ENCODE measurements at regions not wholly inside any gene's neighbourhood (a gene's known extent, or its start where the extent isn't known, plus 50 kb on each side); places are given as distances from the start of the nearest gene placed in this dataset.
"Not testable (repeated sequence)": the region's sequence is repeated elsewhere in the genome, so short reads cannot be mapped to it uniquely, and the experiment has no call there.

- H3K4me3 ChIP-seq; H2AFZ ChIP-seq; H3K79me2 ChIP-seq (replicated peaks; ENCODE audit: insufficient read depth); H3K27me3 ChIP-seq (ENCODE audit: insufficient read depth); H4K20me1 ChIP-seq (replicated peaks; ENCODE audit: insufficient read depth); H3K36me3 Mint-ChIP-seq (ENCODE audit: low read depth); H3K36me3 ChIP-seq (ENCODE audit: insufficient read depth); H3K27me3 Mint-ChIP-seq (ENCODE audit: insufficient read depth, low read depth, poor library complexity); H3K27ac ChIP-seq (ENCODE audit: low read depth); H3K4me3 Mint-ChIP-seq; H3F3A ChIP-seq (replicated peaks; ENCODE audit: low read depth); H3K4me2 ChIP-seq; H3K9me2 ChIP-seq (ENCODE audit: insufficient read depth); H3K27ac Mint-ChIP-seq; ATAC-seq; H3K4me1 Mint-ChIP-seq; DNase-seq (ENCODE audit: low spot score); H3K4me1 ChIP-seq (ENCODE audit: insufficient read depth); H3K9me3 Mint-ChIP-seq: not testable (repeated sequence)
Observed at GRCh38 chr17:70752461-70752860, 583.1 kb downstream of the KCNJ2 start.

GRCh38 chr17:70752966-70753467 is 583.7 kb downstream of the KCNJ2 start:
- no peak for DNase-seq (ENCODE audit: low spot score)
- no peaks in the 10 kb centered on the region for H3K36me3 Mint-ChIP-seq (ENCODE audit: low read depth)
- no peaks in the 10 kb centered on the region for H3K4me1 Mint-ChIP-seq
- Histone ChIP-seq H3K4me1 (ENCODE audit: insufficient read depth) (no peaks in the 10 kb centered on the region), H3F3A (replicated peaks; ENCODE audit: low read depth) (no peaks in the 10 kb centered on the region), H3K4me2 (no peak overlapping the region), H3K27ac (ENCODE audit: low read depth) (no peak overlapping the region), H3K36me3 (ENCODE audit: insufficient read depth) (no peaks in the 10 kb centered on the region), H3K9me2 (ENCODE audit: insufficient read depth) (peaks cover under 1% of the 10 kb centered on the region; the same call in 1 of the 2 replicates), H3K4me3 (no peak overlapping the region), H2AFZ (no peak overlapping the region), H4K20me1 (replicated peaks; ENCODE audit: insufficient read depth) (no peaks in the 10 kb centered on the region), H3K79me2 (replicated peaks; ENCODE audit: insufficient read depth) (no peaks in the 10 kb centered on the region), H3K27me3 (ENCODE audit: insufficient read depth) (no peaks in the 10 kb centered on the region)
- no peaks in the 10 kb centered on the region for H3K9me3 Mint-ChIP-seq
- TF ChIP-seq NANOG (IDR thresholded peaks at IDR 0.05; ENCODE audit: borderline replicate concordance) = no peak
- TF ChIP-seq CREB1 (CRISPR knock-in tag; IDR thresholded peaks at IDR 0.05; ENCODE audit: low read depth) = no peak
- TF ChIP-seq REST (IDR thresholded peaks at IDR 0.05; ENCODE audit: unreplicated experiment) = no peak
- TF ChIP-seq EZH2 (IDR thresholded peaks at IDR 0.05; ENCODE audit: low read depth, unreplicated experiment) = no peak
- no peak for TF ChIP-seq STAT1 (IDR thresholded peaks at IDR 0.05; ENCODE audit: unreplicated experiment)
- TF ChIP-seq ZNF462 (CRISPR knock-in tag; IDR thresholded peaks at IDR 0.05) = no peak
- no peak for TF ChIP-seq ETS1 (IDR thresholded peaks at IDR 0.05)
- no peak for TF ChIP-seq ZNF331 (CRISPR knock-in tag; IDR thresholded peaks at IDR 0.05; ENCODE audit: low read depth)
- H3K27ac Mint-ChIP-seq = no peak overlapping the region
- ATAC-seq = no peak
- H3K27me3 Mint-ChIP-seq (ENCODE audit: insufficient read depth, low read depth, poor library complexity) = no peaks in the 10 kb centered on the region
- no peak overlapping the region for H3K4me3 Mint-ChIP-seq

Data from GM23338 (cell line).